OCI-LY1 (cell line): ENCODE measurements at regions not wholly inside any gene's neighbourhood (a gene's known extent, or its start where the extent isn't known, plus 50 kb on each side); places are given as distances from the start of the nearest gene placed in this dataset.
A peak's percentile ranks its signal among the peaks of the same experiment; 100 is the strongest.

Source experiments
- H2AFZ ChIP-seq: fragments of 200-600 bp; sonication (generic), shearing (Covaris generic); 2 replicates; pipeline ENCODE4 v1.6.0; 2014; ENCODE audit warnings: antibody characterized with exemption, mild to moderate bottlenecking, low read length
- H3F3A ChIP-seq: fragments of 200-600 bp; sonication (generic), shearing (Covaris generic); 2 replicates; pipeline ENCODE4 v1.6.0; 2014; ENCODE audit warnings: mild to moderate bottlenecking, antibody characterized with exemption, low read length, moderate library complexity; ENCODE audit not compliant: insufficient read depth
- H3K27ac ChIP-seq: fragments of 200-600 bp; sonication (generic); 2 replicates; pipeline ENCODE4 v1.5.1; 2014; ENCODE audit warnings: low read length, mixed run types, mild to moderate bottlenecking, low read depth; ENCODE audit not compliant: poor library complexity, severe bottlenecking
- H3K27me3 ChIP-seq: fragments of 200-600 bp; sonication (generic); 2 replicates; pipeline ENCODE4 v1.6.0; 2014; ENCODE audit warnings: antibody characterized with exemption, mild to moderate bottlenecking, low read length, moderate library complexity; ENCODE audit not compliant: insufficient read depth
- H3K36me3 ChIP-seq: fragments of 200-600 bp; sonication (generic); 2 replicates; pipeline ENCODE4 v1.6.1; 2014; ENCODE audit warnings: mild to moderate bottlenecking, antibody characterized with exemption, low read length, moderate library complexity, mixed read lengths; ENCODE audit not compliant: insufficient read depth
- H3K4me1 ChIP-seq: fragments of 200-600 bp; sonication (generic); 2 replicates; pipeline ENCODE4 v1.5.1; 2014; ENCODE audit warnings: mild to moderate bottlenecking, low read length, moderate library complexity; ENCODE audit not compliant: insufficient read depth, severe bottlenecking
- H3K4me2 ChIP-seq: fragments of 200-600 bp; sonication (generic), shearing (Covaris generic); 2 replicates; pipeline ENCODE4 v1.6.1; 2014; ENCODE audit warnings: low read length
- H3K4me3 ChIP-seq: fragments of 200-600 bp; sonication (generic); 2 replicates; pipeline ENCODE4 v1.5.1; 2014; ENCODE audit warnings: low read length, low read depth, mild to moderate bottlenecking, mixed read lengths; ENCODE audit not compliant: poor library complexity, severe bottlenecking
- H3K79me2 ChIP-seq: fragments of 200-600 bp; shearing (Covaris generic); 2 replicates; pipeline ENCODE4 v1.6.1; 2016; ENCODE audit warnings: mixed run types, low read length, mixed read lengths; ENCODE audit not compliant: insufficient read depth
- H3K9ac ChIP-seq: fragments of 200-600 bp; sonication (generic), shearing (Covaris generic); 2 replicates; pipeline ENCODE4 v1.6.1; 2014; ENCODE audit warnings: mild to moderate bottlenecking, low read length, mixed read lengths
- H3K9me2 ChIP-seq: fragments of 200-600 bp; sonication (generic), shearing (Covaris generic); 2 replicates; pipeline ENCODE4 v1.6.1; 2014; ENCODE audit warnings: low read depth, mild to moderate bottlenecking, low read length, mixed read lengths
- H3K9me3 ChIP-seq: fragments of 200-600 bp; shearing (Covaris generic); 2 replicates; pipeline ENCODE4 v1.6.1; 2014; ENCODE audit warnings: low read length, mixed read lengths
- H4K20me1 ChIP-seq: fragments of 200-600 bp; sonication (generic), shearing (Covaris generic); 2 replicates; pipeline ENCODE4 v1.6.0; 2016; ENCODE audit warnings: mild to moderate bottlenecking, low read length; ENCODE audit not compliant: insufficient read depth
- EZH2 ChIP-seq: fragments of 200-600 bp; sonication (generic), shearing (Covaris generic); IDR thresholded peaks from 2 replicates; pipeline ENCODE4 v1.8.0; 2017; ENCODE audit warnings: borderline replicate concordance, mixed run types, mild to moderate bottlenecking, antibody characterized with exemption, low read length, moderate library complexity, mixed read lengths
- TF ChIP-seq, protein P1 (sequence below): fragments of 200-600 bp; sonication (generic), shearing (Covaris generic); IDR thresholded peaks from 2 replicates; pipeline ENCODE4 v1.5.1; 2017; ENCODE audit warnings: mild to moderate bottlenecking, antibody characterized with exemption, low read length, moderate library complexity, mixed read lengths

DNA sequence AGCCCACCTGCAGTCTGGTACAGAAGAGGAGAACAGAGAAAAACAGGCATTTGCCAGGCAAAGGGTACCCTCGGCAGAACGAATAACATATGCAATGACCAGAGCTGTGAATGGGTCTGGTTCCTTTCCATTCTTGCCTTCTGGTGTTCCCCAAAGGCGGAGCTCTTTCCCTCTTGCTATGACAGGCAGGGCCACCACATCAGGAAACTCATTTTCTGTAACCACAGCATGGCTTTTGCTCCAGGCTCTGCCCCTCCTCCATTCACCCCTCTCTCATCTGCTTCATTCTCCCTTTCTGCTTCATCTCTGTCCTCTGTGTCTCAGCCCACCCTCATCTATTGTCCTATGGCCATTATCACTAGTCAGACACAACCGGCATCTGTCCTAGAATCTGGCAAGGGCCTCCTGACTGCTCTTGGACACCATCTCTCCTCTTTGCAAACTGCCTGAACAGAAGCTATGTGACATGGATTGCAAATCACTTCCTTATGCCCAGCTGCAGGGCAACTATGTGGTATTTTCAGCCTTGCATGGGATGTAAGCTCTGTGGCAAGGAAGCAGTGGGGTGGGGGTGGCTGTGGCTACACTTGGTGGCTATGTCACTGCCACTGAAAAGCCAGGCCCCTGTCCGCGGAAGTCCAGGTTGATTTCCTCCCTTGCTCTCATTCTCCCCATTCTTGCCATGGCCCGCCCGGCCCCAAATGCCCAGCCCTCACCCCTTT is 78.8 kb upstream of the ABCD3 start:
- Histone ChIP-seq H3K4me1 (no peaks in the 10 kb centered on the region), H3K27me3 (no peaks in the 10 kb centered on the region), H4K20me1 (no peaks in the 10 kb centered on the region), H3F3A (no peaks in the 10 kb centered on the region), H2AFZ (no peak overlapping the region), H3K4me3 (no peak overlapping the region), H3K27ac (no peak overlapping the region), H3K4me2 (no peak overlapping the region), H3K9me3 (no peaks in the 10 kb centered on the region), H3K9me2 (no peaks in the 10 kb centered on the region), H3K36me3 (no peaks in the 10 kb centered on the region), H3K79me2 (no peaks in the 10 kb centered on the region), H3K9ac (no peak overlapping the region)
- TF ChIP-seq EZH2: no peak
- TF ChIP-seq, protein P1, sequence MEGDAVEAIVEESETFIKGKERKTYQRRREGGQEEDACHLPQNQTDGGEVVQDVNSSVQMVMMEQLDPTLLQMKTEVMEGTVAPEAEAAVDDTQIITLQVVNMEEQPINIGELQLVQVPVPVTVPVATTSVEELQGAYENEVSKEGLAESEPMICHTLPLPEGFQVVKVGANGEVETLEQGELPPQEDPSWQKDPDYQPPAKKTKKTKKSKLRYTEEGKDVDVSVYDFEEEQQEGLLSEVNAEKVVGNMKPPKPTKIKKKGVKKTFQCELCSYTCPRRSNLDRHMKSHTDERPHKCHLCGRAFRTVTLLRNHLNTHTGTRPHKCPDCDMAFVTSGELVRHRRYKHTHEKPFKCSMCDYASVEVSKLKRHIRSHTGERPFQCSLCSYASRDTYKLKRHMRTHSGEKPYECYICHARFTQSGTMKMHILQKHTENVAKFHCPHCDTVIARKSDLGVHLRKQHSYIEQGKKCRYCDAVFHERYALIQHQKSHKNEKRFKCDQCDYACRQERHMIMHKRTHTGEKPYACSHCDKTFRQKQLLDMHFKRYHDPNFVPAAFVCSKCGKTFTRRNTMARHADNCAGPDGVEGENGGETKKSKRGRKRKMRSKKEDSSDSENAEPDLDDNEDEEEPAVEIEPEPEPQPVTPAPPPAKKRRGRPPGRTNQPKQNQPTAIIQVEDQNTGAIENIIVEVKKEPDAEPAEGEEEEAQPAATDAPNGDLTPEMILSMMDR: no peak

DNA sequence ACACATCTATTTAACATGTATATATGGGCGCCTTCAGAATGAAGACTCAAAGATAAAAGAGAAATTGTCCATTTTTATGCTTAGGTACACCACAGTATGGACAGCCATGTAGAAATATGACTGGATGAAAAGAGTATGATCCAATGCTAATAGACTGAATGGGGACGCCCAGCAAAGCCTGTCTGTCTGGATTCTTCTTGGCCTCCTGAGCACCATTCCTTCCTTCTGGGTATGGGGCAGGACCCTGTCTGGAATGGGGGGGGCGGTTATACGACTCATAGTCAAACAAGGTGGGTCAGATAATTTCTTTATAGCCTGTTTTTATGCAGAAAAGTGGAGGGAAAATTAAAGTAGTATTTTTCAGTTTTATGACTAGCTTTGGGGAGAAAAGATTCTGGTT is 81.2 kb upstream of the ABCD3 start:
- TF ChIP-seq, protein P1: no peak
- no peak for TF ChIP-seq EZH2
- Histone ChIP-seq H3K9me3 (no peaks in the 10 kb centered on the region), H3K4me3 (no peak overlapping the region), H3K27ac (no peak overlapping the region), H3F3A (no peaks in the 10 kb centered on the region), H3K9me2 (no peaks in the 10 kb centered on the region), H3K9ac (no peak overlapping the region), H4K20me1 (no peaks in the 10 kb centered on the region), H3K27me3 (no peaks in the 10 kb centered on the region), H3K4me1 (no peaks in the 10 kb centered on the region), H3K4me2 (no peak overlapping the region), H3K79me2 (no peaks in the 10 kb centered on the region), H2AFZ (no peak overlapping the region), H3K36me3 (no peaks in the 10 kb centered on the region)

DNA sequence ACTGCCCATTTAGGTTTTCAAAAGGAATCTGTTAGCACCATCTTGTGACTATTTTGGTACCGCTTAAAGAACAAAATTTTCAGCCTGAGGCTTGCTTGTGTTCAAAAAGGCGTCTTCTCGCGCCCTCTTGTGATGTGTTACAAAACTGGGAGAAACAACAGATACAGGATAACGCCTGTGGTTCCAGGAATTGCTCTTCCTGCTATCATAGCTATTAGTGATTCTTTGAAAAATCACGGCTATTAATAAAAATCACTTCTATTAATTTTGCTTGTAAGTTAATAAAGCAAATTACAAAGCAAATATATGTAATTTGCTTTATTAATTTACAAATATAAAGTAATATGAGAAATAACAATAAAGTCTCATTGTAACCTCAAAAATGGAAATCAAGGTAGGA is 82.2 kb upstream of the ABCD3 start:
- no peak for TF ChIP-seq EZH2
- TF ChIP-seq, protein P1: peak; percentile 71
- Histone ChIP-seq H3K4me3 (no peak overlapping the region), H3K79me2 (no peaks in the 10 kb centered on the region), H3K9me2 (no peaks in the 10 kb centered on the region), H3K27ac (no peak overlapping the region), H3K36me3 (no peaks in the 10 kb centered on the region), H2AFZ (no peak overlapping the region), H3F3A (no peaks in the 10 kb centered on the region), H3K27me3 (no peaks in the 10 kb centered on the region), H4K20me1 (no peaks in the 10 kb centered on the region), H3K4me2 (no peak overlapping the region), H3K9ac (no peak overlapping the region), H3K9me3 (no peaks in the 10 kb centered on the region), H3K4me1 (no peaks in the 10 kb centered on the region)
